SK-N-SH treated with all-trans-retinoic acid at 6 μM for 48 hours (cell line): ENCODE measurements at regions not wholly inside any gene's neighbourhood (a gene's known extent, or its start where the extent isn't known, plus 50 kb on each side); places are given as distances from the start of the nearest gene placed in this dataset.

Experiments
- ARNTL ChIP-seq: fragments of 450-650 bp; formaldehyde crosslinking; IDR thresholded peaks from 2 replicates; pipeline ENCODE4 v1.5.0; 2020; ENCODE audit warnings: low read depth, mild to moderate bottlenecking, moderate library complexity, borderline replicate concordance
- CSDC2 ChIP-seq: fragments of 250-450 bp; sonication (Bioruptor Pico); IDR thresholded peaks from 2 replicates; pipeline ENCODE4 v1.5.0; 2020; ENCODE audit warnings: mild to moderate bottlenecking, moderate library complexity
- CSRNP3 ChIP-seq: fragments of 250-450 bp; sonication (Bioruptor Pico); IDR thresholded peaks from 2 replicates; pipeline ENCODE4 v1.5.1; 2021; ENCODE audit warnings: mild to moderate bottlenecking, moderate library complexity
- ESRRG ChIP-seq: fragments of 250-450 bp; sonication (Bioruptor Pico); IDR thresholded peaks from 2 replicates; pipeline ENCODE4 v1.6.1; 2021; ENCODE audit warnings: mild to moderate bottlenecking
- PATZ1 ChIP-seq: fragments of 250-450 bp; sonication (Bioruptor Pico); IDR thresholded peaks from 2 replicates; pipeline ENCODE4 v1.8.0; 2020; ENCODE audit warnings: mild to moderate bottlenecking, moderate library complexity, borderline replicate concordance
- PPARA ChIP-seq: fragments of 250-450 bp; sonication (Bioruptor Pico); IDR thresholded peaks from 2 replicates; pipeline ENCODE4 v1.5.0; 2020; ENCODE audit warnings: mild to moderate bottlenecking, borderline replicate concordance
- TCF4 ChIP-seq: fragments of 250-450 bp; sonication (Bioruptor Pico); IDR thresholded peaks from 2 replicates; pipeline ENCODE4 v1.8.0; 2021; ENCODE audit warnings: mild to moderate bottlenecking, moderate library complexity, borderline replicate concordance
- TOX ChIP-seq: fragments of 250-450 bp; sonication (Bioruptor Pico); IDR thresholded peaks from 2 replicates; pipeline ENCODE4 v1.8.0; 2021; ENCODE audit warnings: mild to moderate bottlenecking, moderate library complexity, borderline replicate concordance
- ZC3H10 ChIP-seq: fragments of 250-450 bp; sonication (Bioruptor Pico); IDR thresholded peaks from 2 replicates; pipeline ENCODE4 v1.5.1; 2021; ENCODE audit warnings: mild to moderate bottlenecking, moderate library complexity
- ZFP30 ChIP-seq: fragments of 450-650 bp; formaldehyde crosslinking; IDR thresholded peaks from 2 replicates; pipeline ENCODE4 v1.5.0; 2022; ENCODE audit warnings: mild to moderate bottlenecking, moderate library complexity
- ZNF565 ChIP-seq: fragments of 450-650 bp; formaldehyde crosslinking; conservative IDR thresholded peaks from 2 replicates; pipeline ENCODE4 v1.5.0; 2020; ENCODE audit warnings: low read depth, mild to moderate bottlenecking, moderate library complexity
- ZNF70 ChIP-seq: fragments of 450-650 bp; formaldehyde crosslinking; IDR thresholded peaks from 2 replicates; pipeline ENCODE4 v1.5.0; 2020; ENCODE audit warnings: mild to moderate bottlenecking, moderate library complexity
- ZNF8 ChIP-seq: fragments of 450-650 bp; formaldehyde crosslinking; IDR thresholded peaks from 2 replicates; pipeline ENCODE4 v1.5.0; 2020; ENCODE audit warnings: mild to moderate bottlenecking, moderate library complexity
- TF ChIP-seq, protein P1 (sequence below): fragments of 250-450 bp; sonication (Bioruptor Pico); IDR thresholded peaks from 2 replicates; pipeline ENCODE4 v1.5.1; 2020; ENCODE audit warnings: low read depth, mild to moderate bottlenecking, moderate library complexity

- no peak for TF ChIP-seq CSDC2
- no peak for TF ChIP-seq TCF4
- TF ChIP-seq ZFP30, result no peak
- TF ChIP-seq ZNF70 (CRISPR knock-in tag), result no peak
- TF ChIP-seq PATZ1, result no peak
- no peak for TF ChIP-seq CSRNP3
- TF ChIP-seq, protein P1, sequence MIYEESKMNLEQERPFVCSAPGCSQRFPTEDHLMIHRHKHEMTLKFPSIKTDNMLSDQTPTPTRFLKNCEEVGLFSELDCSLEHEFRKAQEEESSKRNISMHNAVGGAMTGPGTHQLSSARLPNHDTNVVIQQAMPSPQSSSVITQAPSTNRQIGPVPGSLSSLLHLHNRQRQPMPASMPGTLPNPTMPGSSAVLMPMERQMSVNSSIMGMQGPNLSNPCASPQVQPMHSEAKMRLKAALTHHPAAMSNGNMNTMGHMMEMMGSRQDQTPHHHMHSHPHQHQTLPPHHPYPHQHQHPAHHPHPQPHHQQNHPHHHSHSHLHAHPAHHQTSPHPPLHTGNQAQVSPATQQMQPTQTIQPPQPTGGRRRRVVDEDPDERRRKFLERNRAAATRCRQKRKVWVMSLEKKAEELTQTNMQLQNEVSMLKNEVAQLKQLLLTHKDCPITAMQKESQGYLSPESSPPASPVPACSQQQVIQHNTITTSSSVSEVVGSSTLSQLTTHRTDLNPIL (CRISPR knock-in tag), result no peak
- TF ChIP-seq PPARA (CRISPR knock-in tag), result no peak
- TF ChIP-seq ARNTL, result no peak
- no peak for TF ChIP-seq ESRRG (CRISPR knock-in tag)
- TF ChIP-seq ZNF565 (CRISPR knock-in tag), result no peak
- no peak for TF ChIP-seq ZC3H10 (CRISPR knock-in tag)
- no peak for TF ChIP-seq ZNF8 (CRISPR knock-in tag)
- TF ChIP-seq TOX, result no peak
Measured at GRCh38 chr9:22514871-22515270, 68.2 kb downstream of the DMRTA1 start.
